Globus pallidus (tissue), 1 donor: ENCODE measurements at regions not wholly inside any gene's neighbourhood (a gene's known extent, or its start where the extent isn't known, plus 50 kb on each side); places are given as distances from the start of the nearest gene placed in this dataset.

Source experiments
- DNase-seq: peaks from one replicate; pipeline ENCODE4 v3.0.0-alpha.2; 2015; ENCODE audit warnings: low spot score

- peak; percentile 9 for DNase-seq
Measured at GRCh38 chr14:58846682-58847465, 209.1 kb downstream of the DACT1 start.

GRCh38 chr14:58848365-58848764 lies 210.6 kb downstream of the DACT1 start:
- DNase-seq = no peak

GRCh38 chr14:58849601-58850000 lies 211.8 kb downstream of the DACT1 start:
- DNase-seq = no peak

- DNase-seq = no peak
Measured at GRCh38 chr14:58850011-58850410, 212.2 kb downstream of the DACT1 start.

- no peak for DNase-seq
Measured at GRCh38 chr14:58861586-58861985, 223.8 kb downstream of the DACT1 start.

GRCh38 chr14:58862416-58863160 lies 224.8 kb downstream of the DACT1 start:
- no peak for DNase-seq

- DNase-seq = no peak
Measured at GRCh38 chr14:58863661-58864345, 226.0 kb downstream of the DACT1 start.

- no peak for DNase-seq
Measured at GRCh38 chr14:58864751-58865513, 227.2 kb downstream of the DACT1 start.

- no peak for DNase-seq
Measured at GRCh38 chr14:58865514-58866281, 227.9 kb downstream of the DACT1 start.

- no peak for DNase-seq
Measured at GRCh38 chr14:58866391-58866790, 228.6 kb downstream of the DACT1 start.

- no peak for DNase-seq
Measured at GRCh38 chr14:58870961-58871360, 233.2 kb downstream of the DACT1 start.

GRCh38 chr14:58871573-58871972 lies 233.8 kb downstream of the DACT1 start:
- DNase-seq = no peak

GRCh38 chr14:58872061-58872460 lies 234.3 kb downstream of the DACT1 start:
- DNase-seq = no peak

- DNase-seq = no peak
Measured at GRCh38 chr14:58873228-58873953, 235.6 kb downstream of the DACT1 start.

GRCh38 chr14:58875613-58876012 lies 237.9 kb downstream of the DACT1 start:
- no peak for DNase-seq

- DNase-seq = no peak
Measured at GRCh38 chr14:58876608-58877007, 238.8 kb downstream of the DACT1 start.

GRCh38 chr14:58878439-58879139 lies 240.8 kb downstream of the DACT1 start:
- DNase-seq = no peak

- no peak for DNase-seq
Measured at GRCh38 chr14:58881433-58881832, 243.7 kb downstream of the DACT1 start.

- DNase-seq = no peak
Measured at GRCh38 chr14:58882577-58883018, 244.8 kb downstream of the DACT1 start.

GRCh38 chr14:58884442-58884841 lies 246.7 kb downstream of the DACT1 start:
- no peak for DNase-seq
